DOHH2 (cell line): ENCODE measurements at regions not wholly inside any gene's neighbourhood (a gene's known extent, or its start where the extent isn't known, plus 50 kb on each side); places are given as distances from the start of the nearest gene placed in this dataset.

Experiments used
- H3F3A ChIP-seq: fragments of 200-600 bp; sonication (generic), shearing (Covaris generic); 2 replicates; pipeline ENCODE4 v1.6.0; 2016; ENCODE audit warnings: antibody characterized with exemption, mild to moderate bottlenecking; ENCODE audit not compliant: control insufficient read depth, insufficient read depth
- H3K27ac ChIP-seq: fragments of 200-600 bp; sonication (generic); 2 replicates; pipeline ENCODE4 v1.5.1; 2014; ENCODE audit warnings: low read depth, mild to moderate bottlenecking, low read length, moderate library complexity
- H3K27me3 ChIP-seq: fragments of 200-600 bp; sonication (generic); 2 replicates; pipeline ENCODE4 v1.6.1; 2014; ENCODE audit warnings: mild to moderate bottlenecking, low read length, mixed read lengths; ENCODE audit not compliant: control insufficient read depth
- H3K36me3 ChIP-seq: fragments of 200-600 bp; sonication (generic); 2 replicates; pipeline ENCODE4 v1.6.1; 2014; ENCODE audit warnings: mild to moderate bottlenecking, low read length, moderate library complexity, mixed read lengths; ENCODE audit not compliant: control insufficient read depth
- H3K4me1 ChIP-seq: fragments of 200-600 bp; sonication (generic); 2 replicates; pipeline ENCODE4 v1.6.1; 2014; ENCODE audit warnings: mild to moderate bottlenecking, low read length, mixed read lengths; ENCODE audit not compliant: control insufficient read depth
- H3K4me2 ChIP-seq: fragments of 200-600 bp; sonication (generic); 2 replicates; pipeline ENCODE4 v1.6.0; 2014; ENCODE audit warnings: mild to moderate bottlenecking, low read length, moderate library complexity
- H3K4me3 ChIP-seq: fragments of 200-600 bp; sonication (generic); 2 replicates; pipeline ENCODE4 v1.5.1; 2014; ENCODE audit warnings: mild to moderate bottlenecking, low read length, mixed read lengths
- H3K79me2 ChIP-seq: fragments of 200-600 bp; sonication (generic); 2 replicates; pipeline ENCODE4 v1.6.1; 2014; ENCODE audit warnings: mild to moderate bottlenecking, low read length, mixed read lengths; ENCODE audit not compliant: control insufficient read depth
- H3K9me2 ChIP-seq: fragments of 200-600 bp; sonication (generic); replicated peaks from 2 replicates; pipeline ENCODE4 v1.6.1; 2014; ENCODE audit warnings: mild to moderate bottlenecking, low read length, mixed read lengths; ENCODE audit not compliant: control insufficient read depth
- H3K9me3 ChIP-seq: fragments of 200-600 bp; sonication (generic); 2 replicates; pipeline ENCODE4 v1.6.1; 2014; ENCODE audit warnings: antibody characterized with exemption, low read length, mixed read lengths; ENCODE audit not compliant: control insufficient read depth, insufficient read depth
- H4K20me1 ChIP-seq: fragments of 200-600 bp; sonication (generic); 2 replicates; pipeline ENCODE4 v1.6.0; 2014; ENCODE audit warnings: low read depth, mild to moderate bottlenecking, antibody characterized with exemption, low read length, moderate library complexity; ENCODE audit not compliant: control insufficient read depth, insufficient read depth
- CTCF ChIP-seq: fragments of 200-600 bp; sonication (generic); IDR thresholded peaks from one replicate; pipeline ENCODE4 v1.5.1; 2014; ENCODE audit warnings: antibody characterized with exemption, mild to moderate bottlenecking, low read depth, low read length; ENCODE audit not compliant: poor library complexity, severe bottlenecking
- EZH2phosphoT487 ChIP-seq: fragments of 200-600 bp; sonication (generic); IDR thresholded peaks from 2 replicates; pipeline ENCODE4 v1.6.1; 2017; ENCODE audit warnings: borderline replicate concordance, mild to moderate bottlenecking, antibody characterized with exemption, low read length, moderate library complexity, mixed read lengths

DNA sequence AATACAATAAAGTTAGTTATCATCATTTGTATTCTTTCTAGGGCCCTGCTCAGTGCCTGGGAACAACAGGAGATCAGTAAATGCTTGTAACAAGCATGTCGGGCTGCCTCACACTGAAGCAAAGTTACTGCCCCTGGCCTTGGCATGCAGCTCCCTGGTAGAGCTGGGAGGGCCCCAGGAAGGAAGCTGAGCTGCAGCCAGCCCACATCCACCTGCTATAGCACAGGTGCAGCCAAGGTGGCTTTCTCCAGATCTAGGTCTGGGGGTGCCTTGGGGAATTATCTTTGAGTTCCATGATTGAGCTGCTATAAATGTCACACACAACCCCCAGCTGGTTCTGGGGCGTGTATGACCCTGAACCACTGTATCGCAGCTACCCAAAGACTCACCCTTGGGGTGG is 293.4 kb upstream of the MSX2 start:
- H3F3A ChIP-seq = no peaks in the 10 kb centered on the region
- H3K27ac ChIP-seq = no peak overlapping the region
- no peaks in the 10 kb centered on the region for H3K9me3 ChIP-seq
- no peak overlapping the region for H3K4me3 ChIP-seq
- H3K4me1 ChIP-seq = no peaks in the 10 kb centered on the region
- peaks cover 3% of the 10 kb centered on the region; the same call in 1 of the 2 replicates for H3K27me3 ChIP-seq
- no peaks in the 10 kb centered on the region for H3K36me3 ChIP-seq
- no peak overlapping the region for H3K4me2 ChIP-seq
- H4K20me1 ChIP-seq = no peaks in the 10 kb centered on the region
- TF ChIP-seq CTCF = no peak
- no peaks in the 10 kb centered on the region; the same call in 1 of the 2 replicates for H3K9me2 ChIP-seq
- no peaks in the 10 kb centered on the region for H3K79me2 ChIP-seq

DNA sequence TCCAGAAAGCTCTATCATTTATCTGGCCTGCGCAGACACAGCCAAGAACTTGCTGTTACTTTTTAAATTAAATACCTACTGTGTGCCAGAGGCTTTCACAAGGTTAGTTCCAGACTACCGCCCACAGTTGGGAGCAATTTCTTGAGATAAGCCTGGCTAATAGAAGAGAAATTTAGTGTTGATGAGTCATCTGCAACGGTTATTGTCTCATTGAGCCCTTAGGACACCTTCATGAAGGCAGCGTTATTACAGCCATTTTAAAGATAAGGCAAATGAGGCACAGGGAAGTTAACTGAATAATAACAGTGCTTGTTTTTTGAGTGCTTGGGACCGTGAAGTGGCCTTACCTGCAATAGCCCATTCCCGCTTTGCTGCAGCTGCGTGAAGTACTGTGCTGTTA is 292.9 kb upstream of the MSX2 start:
- Histone ChIP-seq H3K79me2 (no peaks in the 10 kb centered on the region), H3K9me2 (no peaks in the 10 kb centered on the region; the same call in 1 of the 2 replicates), H3K27ac (no peak overlapping the region), H3K27me3 (peaks cover 3% of the 10 kb centered on the region; the same call in 1 of the 2 replicates), H3K4me1 (no peaks in the 10 kb centered on the region), H3K36me3 (no peaks in the 10 kb centered on the region), H3K9me3 (no peaks in the 10 kb centered on the region), H3K4me2 (no peak overlapping the region), H4K20me1 (no peaks in the 10 kb centered on the region), H3K4me3 (no peak overlapping the region), H3F3A (no peaks in the 10 kb centered on the region)
- TF ChIP-seq CTCF (no peak), EZH2phosphoT487 (no peak)

GRCh38 chr5:174433098-174433497 is 291.3 kb upstream of the MSX2 start:
- H3K9me3 ChIP-seq = no peaks in the 10 kb centered on the region
- H3K36me3 ChIP-seq = no peaks in the 10 kb centered on the region
- no peak for TF ChIP-seq CTCF
- no peak for TF ChIP-seq EZH2phosphoT487
- no peaks in the 10 kb centered on the region for H3K4me1 ChIP-seq
- no peaks in the 10 kb centered on the region for H3F3A ChIP-seq
- no peaks in the 10 kb centered on the region for H4K20me1 ChIP-seq
- no peak overlapping the region for H3K4me2 ChIP-seq
- no peak overlapping the region for H3K4me3 ChIP-seq
- H3K27me3 ChIP-seq = peaks cover 3% of the 10 kb centered on the region; the same call in 1 of the 2 replicates
- H3K79me2 ChIP-seq = no peaks in the 10 kb centered on the region
- no peaks in the 10 kb centered on the region; the same call in 1 of the 2 replicates for H3K9me2 ChIP-seq
- H3K27ac ChIP-seq = no peak overlapping the region

DNA sequence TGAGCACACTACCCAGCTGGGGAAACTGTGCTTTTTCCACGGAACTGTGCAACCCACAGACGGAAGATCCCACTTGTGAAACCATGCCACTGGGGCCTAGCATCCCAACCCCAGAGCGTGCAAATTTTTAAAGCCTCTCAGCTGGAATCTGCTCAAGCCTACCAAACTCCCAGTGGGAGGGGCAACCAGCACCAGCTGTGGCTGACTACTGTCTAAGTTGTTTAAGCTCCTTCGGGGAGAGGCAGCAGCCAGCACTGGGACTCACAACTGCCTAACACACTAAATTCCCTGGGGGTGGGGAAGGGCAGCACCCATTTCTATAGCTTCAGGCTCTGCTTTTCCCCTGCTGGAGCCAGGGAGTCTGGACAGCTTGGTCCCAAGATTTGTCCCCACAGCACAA is 287.6 kb upstream of the MSX2 start:
- H3K4me1 ChIP-seq = no peaks in the 10 kb centered on the region
- no peaks in the 10 kb centered on the region for H3K9me3 ChIP-seq
- H3K27me3 ChIP-seq = no peaks in the 10 kb centered on the region
- no peaks in the 10 kb centered on the region; the same call in 1 of the 2 replicates for H3K9me2 ChIP-seq
- no peak overlapping the region for H3K27ac ChIP-seq
- H3K36me3 ChIP-seq = no peaks in the 10 kb centered on the region
- no peak for TF ChIP-seq CTCF
- no peak for TF ChIP-seq EZH2phosphoT487
- no peaks in the 10 kb centered on the region for H4K20me1 ChIP-seq
- no peak overlapping the region for H3K4me2 ChIP-seq
- H3K4me3 ChIP-seq = no peak overlapping the region
- no peaks in the 10 kb centered on the region for H3K79me2 ChIP-seq
- no peaks in the 10 kb centered on the region for H3F3A ChIP-seq
